H9 (cell line): ENCODE measurements at regions not wholly inside any gene's neighbourhood (a gene's known extent, or its start where the extent isn't known, plus 50 kb on each side); places are given as distances from the start of the nearest gene placed in this dataset.

Experiments
- DNase-seq: peaks from one replicate; pipeline ENCODE4 v3.0.0-alpha.2; 2017
- H2AFZ ChIP-seq: one replicate; pipeline ENCODE4 v1.6.1; 2013; ENCODE audit warnings: mild to moderate bottlenecking, low read length, control low read depth, moderate library complexity
- H2AK5ac ChIP-seq: 2 replicates; pipeline ENCODE4 v1.6.1; 2013; ENCODE audit warnings: low read length, control low read depth, mixed read lengths; ENCODE audit not compliant: insufficient read length
- H2BK120ac ChIP-seq: one replicate; pipeline ENCODE4 v1.6.1; 2013; ENCODE audit warnings: low read depth, mild to moderate bottlenecking, low read length, control low read depth, inconsistent platforms; ENCODE audit not compliant: poor library complexity, severe bottlenecking
- H2BK12ac ChIP-seq: 2 replicates; pipeline ENCODE4 v1.6.1; 2013; ENCODE audit warnings: low read length, control low read depth, mixed read lengths, low read depth; ENCODE audit not compliant: insufficient read length
- H2BK15ac ChIP-seq: 2 replicates; pipeline ENCODE4 v1.6.1; 2013; ENCODE audit warnings: low read depth, low read length, control low read depth
- H2BK20ac ChIP-seq: one replicate; pipeline ENCODE4 v1.6.1; 2013; ENCODE audit warnings: low read depth, mild to moderate bottlenecking, low read length, control low read depth, inconsistent platforms; ENCODE audit not compliant: poor library complexity, severe bottlenecking
- H2BK5ac ChIP-seq: 2 replicates; pipeline ENCODE4 v1.6.1; 2013; ENCODE audit warnings: low read length, control low read depth, mixed read lengths; ENCODE audit not compliant: insufficient read length
- H3K14ac ChIP-seq: 2 replicates; pipeline ENCODE4 v1.6.1; 2013; ENCODE audit warnings: low read length, control low read depth; ENCODE audit not compliant: insufficient read depth
- H3K18ac ChIP-seq: 2 replicates; pipeline ENCODE4 v1.6.1; 2013; ENCODE audit warnings: low read depth, mild to moderate bottlenecking, mixed read lengths, low read length, control low read depth; ENCODE audit not compliant: insufficient read length
- H3K23ac ChIP-seq: 2 replicates; pipeline ENCODE4 v1.6.1; 2013; ENCODE audit warnings: low read length, control low read depth, mixed read lengths, low read depth; ENCODE audit not compliant: insufficient read length
- H3K23me2 ChIP-seq: 2 replicates; pipeline ENCODE4 v1.6.1; 2013; ENCODE audit warnings: low read depth, mild to moderate bottlenecking, mixed read lengths, low read length, control low read depth; ENCODE audit not compliant: insufficient read length, poor library complexity, severe bottlenecking
- H3K27ac ChIP-seq: 2 replicates; pipeline ENCODE4 v1.5.1; 2013; ENCODE audit warnings: low read length, control low read depth, mixed read lengths, low read depth; ENCODE audit not compliant: insufficient read length
- H3K27me3 ChIP-seq: 2 replicates; pipeline ENCODE4 v1.6.1; 2013; ENCODE audit warnings: low read length, control low read depth, inconsistent platforms; ENCODE audit not compliant: insufficient read depth
- H3K4ac ChIP-seq: 2 replicates; pipeline ENCODE4 v1.6.1; 2013; ENCODE audit warnings: low read depth, mild to moderate bottlenecking, control low read depth, inconsistent platforms, low read length, moderate library complexity
- H3K4me1 ChIP-seq: 2 replicates; pipeline ENCODE4 v1.6.1; 2013; ENCODE audit warnings: low read length, control low read depth, inconsistent platforms; ENCODE audit not compliant: insufficient read depth
- H3K4me2 ChIP-seq: 2 replicates; pipeline ENCODE4 v1.6.1; 2013; ENCODE audit warnings: low read length, control low read depth, mixed read lengths; ENCODE audit not compliant: insufficient read length, insufficient read depth
- H3K56ac ChIP-seq: 2 replicates; pipeline ENCODE4 v1.6.1; 2013; ENCODE audit warnings: low read depth, mild to moderate bottlenecking, mixed read lengths, low read length, control low read depth; ENCODE audit not compliant: insufficient read length
- H3K79me1 ChIP-seq: 2 replicates; pipeline ENCODE4 v1.6.1; 2013; ENCODE audit warnings: low read depth, mild to moderate bottlenecking, moderate library complexity, low read length, control low read depth, inconsistent platforms; ENCODE audit not compliant: insufficient read depth, poor library complexity, severe bottlenecking
- H3K79me2 ChIP-seq: 2 replicates; pipeline ENCODE4 v1.6.1; 2013; ENCODE audit warnings: low read length, control low read depth, inconsistent platforms; ENCODE audit not compliant: insufficient read depth
- H3K9ac ChIP-seq: 2 replicates; pipeline ENCODE4 v1.6.1; 2013; ENCODE audit warnings: low read length, control low read depth, mixed read lengths; ENCODE audit not compliant: insufficient read length; ENCODE audit errors: extremely low read depth
- H3K9me3 ChIP-seq: one replicate; pipeline ENCODE4 v1.6.1; 2013; ENCODE audit warnings: low read depth, low read length, inconsistent platforms; ENCODE audit not compliant: control insufficient read depth
- H3T11ph ChIP-seq: one replicate; pipeline ENCODE4 v1.6.1; 2013; ENCODE audit warnings: mild to moderate bottlenecking, low read length, control low read depth, inconsistent platforms
- H4K20me1 ChIP-seq: one replicate; pipeline ENCODE4 v1.6.1; 2013; ENCODE audit not compliant: control insufficient read depth, insufficient read length, insufficient read depth
- H4K5ac ChIP-seq: 2 replicates; pipeline ENCODE4 v1.6.1; 2013; ENCODE audit warnings: low read depth, mild to moderate bottlenecking, mixed read lengths, low read length, control low read depth; ENCODE audit not compliant: insufficient read length
- H4K8ac ChIP-seq: replicated peaks from 2 replicates; pipeline ENCODE4 v1.6.1; 2013; ENCODE audit warnings: low read length, control low read depth, mixed read lengths, low read depth; ENCODE audit not compliant: insufficient read length
- H4K91ac ChIP-seq: 2 replicates; pipeline ENCODE4 v1.6.1; 2013; ENCODE audit warnings: low read depth, mild to moderate bottlenecking, moderate library complexity, mixed read lengths, low read length, control low read depth; ENCODE audit not compliant: insufficient read length
- H3K27ac Mint-ChIP-seq, 3 experiments: 2 replicates in 2 of 3; 3 replicates in 1 of 3; pipeline ENCODE4 v1.8.0; 2020 to 2021; ENCODE audit warnings: mixed read lengths in 3 of 3, mild to moderate bottlenecking in 1 of 3, moderate library complexity in 1 of 3
- H3K27me3 Mint-ChIP-seq: 2 replicates; pipeline ENCODE4 v1.8.0; 2021; ENCODE audit warnings: low read depth, mild to moderate bottlenecking, moderate library complexity, mixed read lengths
- H3K36me3 Mint-ChIP-seq, 3 experiments: 2 replicates in 2 of 3; 3 replicates in 1 of 3; pipeline ENCODE4 v1.8.0; 2020 to 2021; ENCODE audit warnings: low read depth in 3 of 3, mixed read lengths in 3 of 3; ENCODE audit not compliant: insufficient read depth in 1 of 3
- H3K4me1 Mint-ChIP-seq, 2 experiments: 2 replicates each; pipeline ENCODE4 v1.8.0; 2020; ENCODE audit warnings: mixed read lengths in 2 of 2
- H3K4me3 Mint-ChIP-seq, 2 experiments: 2 replicates in 1 of 2; 3 replicates in 1 of 2; pipeline ENCODE4 v1.8.0; 2020 to 2021; ENCODE audit warnings: mild to moderate bottlenecking in 2 of 2, mixed read lengths in 2 of 2, moderate library complexity in 1 of 2
- H3K9me3 Mint-ChIP-seq, 2 experiments: 2 replicates in 1 of 2; 3 replicates in 1 of 2; pipeline ENCODE4 v1.8.0; 2020; ENCODE audit warnings: mild to moderate bottlenecking in 2 of 2, mixed read lengths in 2 of 2, moderate library complexity in 1 of 2
- WGBS: extraction: QIAGEN DNeasy Blood & Tissue Kit; methylation state at CpG from one replicate; pipeline ENCODE4 v1.1.7; 2013; ENCODE audit warnings: missing lambda C conversion rate, low lambda C conversion rate, mixed read lengths; ENCODE audit not compliant: insufficient read length; ENCODE audit errors: extremely low coverage; 5-methylcytosine and 5-hydroxymethylcytosine counted together
- TF ChIP-seq, protein P1 (sequence below): fragments of 200-600 bp; sonication (generic); conservative IDR thresholded peaks from 3 replicates; pipeline ENCODE4 v1.8.0; 2021; ENCODE audit warnings: antibody characterized with exemption, mild to moderate bottlenecking

DNA sequence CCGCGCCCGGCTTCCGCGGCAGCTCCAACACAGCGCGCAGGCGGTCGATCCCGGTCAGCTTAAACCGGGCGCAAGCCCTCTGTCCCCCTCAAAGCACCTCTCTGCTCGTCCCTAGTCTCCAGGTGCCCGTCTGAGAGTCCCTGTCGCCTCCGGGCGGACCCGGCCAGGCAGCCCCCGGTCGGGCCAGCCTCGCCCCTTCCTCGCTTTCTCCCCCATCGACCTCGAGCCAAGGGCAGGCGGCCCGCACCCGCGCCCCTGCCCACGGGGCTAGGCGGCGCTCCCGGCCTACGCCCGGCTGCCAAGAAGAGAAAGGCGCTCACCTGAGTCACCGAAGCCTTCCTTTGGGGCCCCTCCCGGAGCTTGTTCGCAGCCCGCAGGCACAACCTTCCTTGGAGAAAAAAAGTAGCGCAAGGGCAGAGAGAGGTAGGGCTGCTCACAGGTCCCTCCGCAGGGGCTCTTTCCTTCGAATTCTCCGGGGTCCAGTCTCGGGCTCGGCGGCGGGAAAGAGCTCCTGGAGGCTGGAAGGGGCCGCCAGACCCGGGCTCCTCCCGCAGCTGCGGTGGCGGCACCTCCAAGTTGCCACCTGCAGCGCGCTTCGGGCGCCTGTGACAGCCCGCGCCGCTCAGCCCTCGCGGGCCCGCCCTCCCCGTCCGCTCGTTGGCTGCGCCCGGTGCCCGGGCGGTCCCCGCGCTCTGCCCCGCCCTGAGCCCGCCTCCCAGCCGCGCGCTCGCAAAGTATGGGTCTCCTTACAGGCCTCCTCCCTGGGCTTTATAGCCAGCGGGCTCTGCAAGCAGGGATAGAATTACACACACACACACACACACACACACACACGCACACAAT lies 86.5 kb upstream of the EPB41L3 start:
- Histone ChIP-seq H3K14ac (no peak overlapping the region), H3K23ac (no peak overlapping the region), H2BK15ac (no peak overlapping the region), H4K91ac (no peak overlapping the region), H3K56ac (no peak overlapping the region), H4K8ac (no peak overlapping the region), H3K4me1 (peaks cover 3% of the 10 kb centered on the region; the same call in 1 of the 2 replicates), H3K9me3 (no peaks in the 10 kb centered on the region), H2BK5ac (no peak overlapping the region), H2AK5ac (no peak overlapping the region), H3K4me2 (peak overlapping the region; percentile 57), H3K9ac (no peak overlapping the region), H3K18ac (no peak overlapping the region), H3K4ac (no peak overlapping the region), H2BK120ac (no peak overlapping the region), H3T11ph (no peak overlapping the region), H3K79me2 (no peaks in the 10 kb centered on the region), H4K5ac (no peak overlapping the region), H4K20me1 (no peaks in the 10 kb centered on the region), H3K27ac (no peak overlapping the region), H3K27me3 (peaks cover 28% of the 10 kb centered on the region; the same call in 1 of the 2 replicates), H2BK20ac (no peak overlapping the region), H3K79me1 (no peaks in the 10 kb centered on the region), H3K23me2 (peaks cover 24% of the 10 kb centered on the region), H2BK12ac (no peak overlapping the region), H2AFZ (no peak overlapping the region)
- H3K9me3 Mint-ChIP-seq: no peaks in the 10 kb centered on the region; a peak in 1 of 5 replicates
- no peak overlapping the region for H3K27ac Mint-ChIP-seq
- peak; percentile 91 for DNase-seq
- peaks cover 47% of the 10 kb centered on the region for H3K27me3 Mint-ChIP-seq
- H3K36me3 Mint-ChIP-seq: no peaks in the 10 kb centered on the region; a peak in 1 of 7 replicates
- no CpG with 5 or more reads among the region's 79 CpGs for WGBS
- TF ChIP-seq, protein P1, sequence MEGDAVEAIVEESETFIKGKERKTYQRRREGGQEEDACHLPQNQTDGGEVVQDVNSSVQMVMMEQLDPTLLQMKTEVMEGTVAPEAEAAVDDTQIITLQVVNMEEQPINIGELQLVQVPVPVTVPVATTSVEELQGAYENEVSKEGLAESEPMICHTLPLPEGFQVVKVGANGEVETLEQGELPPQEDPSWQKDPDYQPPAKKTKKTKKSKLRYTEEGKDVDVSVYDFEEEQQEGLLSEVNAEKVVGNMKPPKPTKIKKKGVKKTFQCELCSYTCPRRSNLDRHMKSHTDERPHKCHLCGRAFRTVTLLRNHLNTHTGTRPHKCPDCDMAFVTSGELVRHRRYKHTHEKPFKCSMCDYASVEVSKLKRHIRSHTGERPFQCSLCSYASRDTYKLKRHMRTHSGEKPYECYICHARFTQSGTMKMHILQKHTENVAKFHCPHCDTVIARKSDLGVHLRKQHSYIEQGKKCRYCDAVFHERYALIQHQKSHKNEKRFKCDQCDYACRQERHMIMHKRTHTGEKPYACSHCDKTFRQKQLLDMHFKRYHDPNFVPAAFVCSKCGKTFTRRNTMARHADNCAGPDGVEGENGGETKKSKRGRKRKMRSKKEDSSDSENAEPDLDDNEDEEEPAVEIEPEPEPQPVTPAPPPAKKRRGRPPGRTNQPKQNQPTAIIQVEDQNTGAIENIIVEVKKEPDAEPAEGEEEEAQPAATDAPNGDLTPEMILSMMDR: no peak
- H3K4me3 Mint-ChIP-seq: peak overlapping the region; percentile 63 to 92
- H3K4me1 Mint-ChIP-seq: peaks cover 12 to 14% of the 10 kb centered on the region in 2 experiments
